Bronchial epithelial cell (primary cell): ENCODE measurements at regions not wholly inside any gene's neighbourhood (a gene's known extent, or its start where the extent isn't known, plus 50 kb on each side); places are given as distances from the start of the nearest gene placed in this dataset.

ENCODE experiments used
- DNase-seq: peaks from one replicate; pipeline ENCODE4 v3.0.0-alpha.2; 2010; ENCODE audit warnings: low read depth
- FAIRE-seq: peaks from 2 replicates; lab custom pipeline; 2011; peaks lifted over from hg19 to GRCh38; lab: Jason Lieb, UNC
- H3K27me3 ChIP-seq: 2 replicates; pipeline ENCODE4 v1.5.1; 2011; ENCODE audit warnings: low read length; ENCODE audit not compliant: control insufficient read depth, insufficient read depth
- H3K36me3 ChIP-seq: 2 replicates; pipeline ENCODE4 v1.5.1; 2011; ENCODE audit warnings: low read length; ENCODE audit not compliant: control insufficient read depth, insufficient read depth
- H3K4me3 ChIP-seq: 2 replicates; pipeline ENCODE4 v1.5.1; 2011; ENCODE audit warnings: mild to moderate bottlenecking, low read depth, low read length, control low read depth
- TF ChIP-seq, protein P1 (sequence below): IDR thresholded peaks from 2 replicates; pipeline ENCODE4 v1.5.1; 2011; ENCODE audit warnings: mild to moderate bottlenecking, moderate library complexity, low read length, control low read depth, inconsistent platforms; ENCODE audit not compliant: insufficient read depth, severe bottlenecking

DNA sequence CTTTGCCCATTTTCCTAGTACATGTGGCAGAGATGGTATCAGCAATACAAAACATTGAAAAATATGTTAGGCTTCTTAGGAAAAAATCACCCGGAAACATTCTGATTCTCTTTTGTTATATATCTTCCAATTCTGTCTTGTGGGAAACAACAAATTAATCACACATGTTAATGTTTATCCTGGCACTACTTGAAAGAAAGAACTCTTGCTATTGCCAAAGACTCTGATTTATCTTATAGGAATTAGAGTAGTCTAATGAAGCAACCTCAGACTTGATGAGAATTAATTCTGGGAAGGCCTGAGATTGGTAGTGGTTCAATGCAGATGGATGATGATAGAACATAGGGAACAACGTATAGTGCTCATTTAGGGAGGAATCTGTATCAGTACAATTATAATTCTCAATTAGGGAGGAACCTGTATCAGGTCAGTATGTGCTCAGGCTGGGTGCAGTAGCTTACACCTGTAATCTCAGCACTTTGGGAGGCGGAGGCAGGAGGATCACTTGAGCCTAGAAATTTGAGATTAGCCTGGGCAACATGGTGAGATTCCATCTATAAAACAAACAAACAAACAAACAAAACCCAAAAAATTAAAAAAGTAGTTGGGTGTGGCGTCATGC is 50.7 kb downstream of the TAS2R16 start:
- TF ChIP-seq, protein P1, sequence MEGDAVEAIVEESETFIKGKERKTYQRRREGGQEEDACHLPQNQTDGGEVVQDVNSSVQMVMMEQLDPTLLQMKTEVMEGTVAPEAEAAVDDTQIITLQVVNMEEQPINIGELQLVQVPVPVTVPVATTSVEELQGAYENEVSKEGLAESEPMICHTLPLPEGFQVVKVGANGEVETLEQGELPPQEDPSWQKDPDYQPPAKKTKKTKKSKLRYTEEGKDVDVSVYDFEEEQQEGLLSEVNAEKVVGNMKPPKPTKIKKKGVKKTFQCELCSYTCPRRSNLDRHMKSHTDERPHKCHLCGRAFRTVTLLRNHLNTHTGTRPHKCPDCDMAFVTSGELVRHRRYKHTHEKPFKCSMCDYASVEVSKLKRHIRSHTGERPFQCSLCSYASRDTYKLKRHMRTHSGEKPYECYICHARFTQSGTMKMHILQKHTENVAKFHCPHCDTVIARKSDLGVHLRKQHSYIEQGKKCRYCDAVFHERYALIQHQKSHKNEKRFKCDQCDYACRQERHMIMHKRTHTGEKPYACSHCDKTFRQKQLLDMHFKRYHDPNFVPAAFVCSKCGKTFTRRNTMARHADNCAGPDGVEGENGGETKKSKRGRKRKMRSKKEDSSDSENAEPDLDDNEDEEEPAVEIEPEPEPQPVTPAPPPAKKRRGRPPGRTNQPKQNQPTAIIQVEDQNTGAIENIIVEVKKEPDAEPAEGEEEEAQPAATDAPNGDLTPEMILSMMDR: no peak
- Histone ChIP-seq H3K27me3 (no peaks in the 10 kb centered on the region), H3K4me3 (no peak overlapping the region), H3K36me3 (no peaks in the 10 kb centered on the region)
- FAIRE-seq (no peak), DNase-seq (peak; percentile 61)

DNA sequence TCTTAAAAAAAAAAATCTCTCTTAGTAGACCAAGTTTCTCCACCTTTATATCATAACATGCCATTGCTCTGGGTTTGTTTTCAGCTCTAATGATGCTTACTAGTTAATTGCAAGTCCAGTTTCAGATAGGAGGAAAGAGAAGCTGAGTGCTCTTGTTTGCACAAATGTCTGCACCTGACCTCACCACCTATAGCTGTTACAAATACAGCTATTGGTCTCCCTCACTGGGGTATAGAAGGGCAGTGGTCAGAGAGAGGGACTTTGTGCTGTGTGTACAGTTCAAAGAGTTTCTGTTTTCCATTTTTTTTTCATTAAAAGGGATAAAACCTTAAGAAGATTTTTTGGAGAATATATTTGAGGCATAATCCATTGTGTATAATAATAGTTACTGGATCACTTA is 52.7 kb downstream of the TAS2R16 start:
- H3K27me3 ChIP-seq: no peaks in the 10 kb centered on the region
- TF ChIP-seq, protein P1: no peak
- no peak for DNase-seq
- H3K36me3 ChIP-seq: no peaks in the 10 kb centered on the region
- no peak overlapping the region for H3K4me3 ChIP-seq
- FAIRE-seq: no peak

DNA sequence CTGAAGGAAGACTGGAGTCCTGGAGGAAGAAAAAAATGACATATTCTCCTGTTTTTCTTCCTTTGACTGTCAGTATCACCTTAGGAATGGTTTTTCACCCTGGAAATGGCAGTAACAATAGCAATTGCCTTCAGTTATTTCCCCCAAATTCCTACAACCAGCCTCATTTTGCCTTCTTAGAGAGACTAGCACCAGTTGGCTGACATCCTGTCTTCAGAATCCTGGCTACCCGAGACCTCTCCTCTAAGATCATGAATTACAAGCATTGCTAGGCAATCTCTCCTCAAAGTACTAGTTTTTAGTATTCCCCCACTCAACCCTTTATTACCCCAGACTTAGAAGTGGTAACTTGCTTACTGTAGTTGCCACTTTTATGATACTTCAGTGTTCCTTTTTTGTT is 53.4 kb downstream of the TAS2R16 start:
- H3K36me3 ChIP-seq: no peaks in the 10 kb centered on the region
- no peak overlapping the region for H3K4me3 ChIP-seq
- TF ChIP-seq, protein P1: no peak
- FAIRE-seq (no peak), DNase-seq (no peak)
- no peaks in the 10 kb centered on the region for H3K27me3 ChIP-seq
